ENCODE measurements at regions not wholly inside any gene's neighbourhood (a gene's known extent, or its start where the extent isn't known, plus 50 kb on each side); places are given as distances from the start of the nearest gene placed in this dataset.
A peak's percentile ranks its signal among the peaks of the same experiment; 100 is the strongest.

DNA sequence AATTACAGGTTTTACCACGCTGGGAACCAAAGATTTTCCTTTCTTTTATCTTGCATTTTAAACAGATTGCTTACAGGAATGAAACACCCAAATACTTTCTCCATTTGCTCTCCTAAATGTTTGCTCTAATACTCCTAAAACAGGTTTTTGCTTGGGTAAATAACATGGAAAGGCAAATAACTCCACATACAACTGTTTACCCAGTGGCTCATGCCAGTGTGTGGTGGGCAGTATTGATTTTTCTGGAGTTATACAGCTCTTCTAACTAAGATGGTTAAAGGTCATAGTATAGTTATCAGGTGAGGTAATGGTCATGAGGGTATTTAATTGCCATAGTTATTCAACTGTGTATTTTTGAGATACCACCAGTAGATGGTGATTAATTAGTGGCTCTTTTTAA is 61.2 kb upstream of the RAB27B start:
- peak; percentile 85 for ATAC-seq
- peak; percentile 65 for DNase-seq (ENCODE audit: low spot score)

- DNase-seq (ENCODE audit: low spot score) = no peak
- no peak for ATAC-seq
Observed at GRCh38 chr18:54769526-54770464, 58.5 kb upstream of the RAB27B start.

- no peak for DNase-seq (ENCODE audit: low spot score)
- ATAC-seq = peak; percentile 50
Observed at GRCh38 chr18:54772056-54772455, 56.2 kb upstream of the RAB27B start.

- DNase-seq (ENCODE audit: low spot score) (no peak), ATAC-seq (no peak)
Observed at GRCh38 chr18:54774423-54774822, 53.9 kb upstream of the RAB27B start.

GRCh38 chr18:54774981-54775665 is 53.2 kb upstream of the RAB27B start:
- no peak for DNase-seq (ENCODE audit: low spot score)
- no peak for ATAC-seq

- no peak for ATAC-seq
- DNase-seq (ENCODE audit: low spot score) = no peak
Observed at GRCh38 chr18:54775686-54776085, 52.6 kb upstream of the RAB27B start.

DNA sequence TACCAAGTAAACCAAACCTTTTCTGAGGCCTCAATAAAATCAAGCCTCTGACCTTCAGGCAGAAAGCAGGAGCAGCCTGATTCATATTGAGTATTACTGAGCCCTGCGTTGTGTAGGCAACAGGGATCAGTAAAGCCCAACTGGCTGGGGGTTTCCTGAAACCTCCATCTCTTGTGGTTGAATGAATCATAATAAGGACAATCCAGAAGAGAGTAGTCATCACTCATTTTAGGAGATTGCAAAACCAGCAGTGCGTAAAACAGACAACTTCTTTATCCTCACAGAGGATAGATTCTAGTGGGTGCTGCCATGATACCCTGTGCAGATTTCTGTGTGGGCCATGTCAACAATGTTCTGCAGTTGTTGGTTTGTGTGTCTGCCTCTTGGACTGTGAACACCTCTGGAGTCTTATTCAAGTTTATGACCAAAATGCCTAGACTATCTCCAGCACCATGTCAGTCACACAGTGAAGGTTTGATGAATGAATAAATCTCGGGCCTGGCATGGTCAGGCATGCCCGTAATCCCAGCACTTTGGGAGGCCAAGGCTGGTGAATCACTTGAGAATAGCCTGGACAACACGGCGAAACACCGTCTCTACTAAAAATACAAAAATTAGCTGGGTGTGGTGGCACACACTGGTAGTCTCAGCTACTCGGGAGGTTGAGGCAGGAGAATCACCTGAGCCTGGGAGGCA is 51.8 kb upstream of the RAB27B start:
- no peak for ATAC-seq
- DNase-seq (ENCODE audit: low spot score) = no peak

- no peak for DNase-seq (ENCODE audit: low spot score)
- ATAC-seq = peak; percentile 77
Observed at GRCh38 chr18:54777118-54777791, 51.0 kb upstream of the RAB27B start.

- DNase-seq (ENCODE audit: low spot score) (no peak), ATAC-seq (no peak)
Observed at GRCh38 chr18:54777989-54778388, 50.3 kb upstream of the RAB27B start.
